ENCODE measurements at regions not wholly inside any gene's neighbourhood (a gene's known extent, or its start where the extent isn't known, plus 50 kb on each side); places are given as distances from the start of the nearest gene placed in this dataset.

DNA sequence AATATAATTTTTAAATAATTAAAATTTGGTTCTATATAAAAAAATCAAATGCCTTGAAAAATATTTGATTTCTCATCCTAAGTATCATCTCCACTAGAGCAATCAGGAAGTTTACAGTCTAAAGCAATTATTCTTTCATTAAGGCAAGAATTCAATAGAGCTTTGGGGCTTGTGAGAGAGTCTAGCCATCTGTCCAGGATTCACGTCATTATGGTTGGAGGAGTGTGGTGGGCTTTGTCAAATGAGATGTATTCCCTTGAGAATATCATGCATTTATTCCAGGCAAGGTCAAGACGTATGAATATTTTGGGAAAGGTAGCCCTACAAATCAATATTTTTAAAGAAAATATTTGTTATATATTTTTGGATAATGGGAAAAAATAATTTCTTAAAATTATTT, 132.4 kb downstream of the ELOVL4 start:
- Histone ChIP-seq H3K27me3 (ENCODE audit: control insufficient read depth, extremely low read depth, insufficient read depth, low read length) (no peaks in the 10 kb centered on the region), H3K9me1 (ENCODE audit: control insufficient read depth, extremely low read depth, insufficient read depth, low read length) (no peaks in the 10 kb centered on the region), H2AFZ (ENCODE audit: control insufficient read depth, low read length) (no peak overlapping the region), H4K20me1 (ENCODE audit: control insufficient read depth, extremely low read depth, insufficient read depth, low read length) (no peaks in the 10 kb centered on the region), H3K9ac (ENCODE audit: control insufficient read depth, extremely low read depth, insufficient read depth, low read length) (no peak overlapping the region), H3K4me2 (ENCODE audit: control insufficient read depth, extremely low read depth, insufficient read depth, low read depth, low read length) (no peak overlapping the region), H3K27ac (ENCODE audit: control insufficient read depth, insufficient read depth, low read length) (no peak overlapping the region), H3K4me1 (ENCODE audit: control insufficient read depth, extremely low read depth, insufficient read depth, low read length) (no peaks in the 10 kb centered on the region), H3K79me2 (ENCODE audit: control insufficient read depth, insufficient read depth, low read length) (no peaks in the 10 kb centered on the region), H3K36me3 (ENCODE audit: control insufficient read depth in 2 of 2, extremely low read depth in 1 of 2, insufficient read depth in 2 of 2, low read length in 2 of 2) (no peaks in the 10 kb centered on the region), H3K9me3 (ENCODE audit: control insufficient read depth, low read depth, low read length) (no peaks in the 10 kb centered on the region), H3K4me3 (ENCODE audit: control insufficient read depth in 2 of 3, extremely low read depth in 1 of 3, insufficient read depth in 2 of 3, low read depth in 1 of 3, low read length in 3 of 3) (no peak overlapping the region)
- dilution Hi-C loops (cut with MboI; ENCODE audit: extremely low pct_ligation_motif_present, low sequenced_read_pairs) = no loop called here
- DNase-seq (ENCODE audit: low read depth, low spot score) = no peak
- no peak for TF ChIP-seq CTCF (optimal IDR thresholded peaks at IDR 0.05 in 1 of 3, IDR thresholded peaks at IDR 0.05 in 1 of 3, conservative IDR thresholded peaks at IDR 0.05 in 1 of 3; ENCODE audit: extremely low read depth in 1 of 3, insufficient read depth in 2 of 3, low read length in 3 of 3)
- no peak for TF ChIP-seq EZH2 (IDR thresholded peaks at IDR 0.05; ENCODE audit: low read length)
- no peak for FAIRE-seq

- Histone ChIP-seq H3K79me2 (ENCODE audit: control insufficient read depth, insufficient read depth, low read length) (no peaks in the 10 kb centered on the region), H4K20me1 (ENCODE audit: control insufficient read depth, extremely low read depth, insufficient read depth, low read length) (no peaks in the 10 kb centered on the region), H3K4me3 (ENCODE audit: control insufficient read depth in 2 of 3, extremely low read depth in 1 of 3, insufficient read depth in 2 of 3, low read depth in 1 of 3, low read length in 3 of 3) (no peak overlapping the region), H2AFZ (ENCODE audit: control insufficient read depth, low read length) (no peak overlapping the region), H3K4me1 (ENCODE audit: control insufficient read depth, extremely low read depth, insufficient read depth, low read length) (no peaks in the 10 kb centered on the region), H3K9me3 (ENCODE audit: control insufficient read depth, low read depth, low read length) (no peaks in the 10 kb centered on the region), H3K9me1 (ENCODE audit: control insufficient read depth, extremely low read depth, insufficient read depth, low read length) (no peaks in the 10 kb centered on the region), H3K36me3 (ENCODE audit: control insufficient read depth in 2 of 2, extremely low read depth in 1 of 2, insufficient read depth in 2 of 2, low read length in 2 of 2) (no peaks in the 10 kb centered on the region), H3K27me3 (ENCODE audit: control insufficient read depth, extremely low read depth, insufficient read depth, low read length) (no peaks in the 10 kb centered on the region), H3K9ac (ENCODE audit: control insufficient read depth, extremely low read depth, insufficient read depth, low read length) (no peak overlapping the region), H3K4me2 (ENCODE audit: control insufficient read depth, extremely low read depth, insufficient read depth, low read depth, low read length) (no peak overlapping the region), H3K27ac (ENCODE audit: control insufficient read depth, insufficient read depth, low read length) (no peak overlapping the region)
- DNase-seq (ENCODE audit: low read depth, low spot score) (no peak), FAIRE-seq (no peak)
- dilution Hi-C loops (cut with MboI; ENCODE audit: extremely low pct_ligation_motif_present, low sequenced_read_pairs) = no loop called here
- TF ChIP-seq EZH2 (IDR thresholded peaks at IDR 0.05; ENCODE audit: low read length) = no peak
- TF ChIP-seq CTCF (optimal IDR thresholded peaks at IDR 0.05 in 1 of 3, IDR thresholded peaks at IDR 0.05 in 1 of 3, conservative IDR thresholded peaks at IDR 0.05 in 1 of 3; ENCODE audit: extremely low read depth in 1 of 3, insufficient read depth in 2 of 3, low read length in 3 of 3) = peak; percentile 78 to 80 (median 79)
These were observed 133.3 kb downstream of the ELOVL4 start for GRCh38 chr6:79813854-79814709.

Data from keratinocyte (primary cell).